HCT116 (cell line): ENCODE measurements at regions not wholly inside any gene's neighbourhood (a gene's known extent, or its start where the extent isn't known, plus 50 kb on each side); places are given as distances from the start of the nearest gene placed in this dataset.

Source experiments
- ATAC-seq: fragments of 200-7000 bp; cut with Tn5 transposase; 2 replicates; pipeline ENCODE4 v1.9.1; 2020; ENCODE audit warnings: mild to moderate bottlenecking, moderate library complexity
- BruUV-seq: library from RNA; stranded (reverse); fragments of 400-500 nt; replicated peaks from 2 replicates; lab custom pipeline; 2021; lab: Mats Ljungman, UMichigan
- CTCF ChIA-PET: fragments of 300-600 bp; sonication (Branson Sonifier 250); formaldehyde crosslinking; loops from one replicate; lab custom pipeline; 2021; ENCODE audit warnings: antibody characterized with exemption; lab: Charles Lee
- POLR2A ChIA-PET: fragments of 300-600, 350-600 bp; sonication (Branson Sonifier 250); formaldehyde crosslinking; loops from one replicate; lab custom pipeline; 2021; ENCODE audit warnings: antibody characterized with exemption; lab: Charles Lee
- RAD21 ChIA-PET, 2 experiments: fragments of 300-600 bp; sonication (Branson Sonifier 250); formaldehyde crosslinking; loops; one replicate each; lab custom pipeline; 2023; ENCODE audit warnings: low total read pairs in 2 of 2; ENCODE audit not compliant: uncharacterized antibody in 2 of 2, unreplicated experiment in 2 of 2, low non-redundant PET in 1 of 2; lab: Charles Lee
- DNase-seq: peaks from one replicate; pipeline ENCODE4 v3.0.0-alpha.2; 2010; ENCODE audit warnings: low read depth, low spot score
- H2AFZ ChIP-seq: fragments of 200-600 bp; shearing (Covaris generic), sonication (generic); 2 replicates; pipeline ENCODE4 v1.6.1; 2017; ENCODE audit warnings: low read depth, mixed run types, mixed read lengths, antibody characterized with exemption, low read length; ENCODE audit not compliant: poor library complexity, severe bottlenecking
- H3K27ac ChIP-seq: 2 replicates; pipeline ENCODE4 v1.5.1; 2012; ENCODE audit warnings: low read depth, low read length
- H3K27me3 ChIP-seq: fragments of 200-600 bp; sonication (generic); 2 replicates; pipeline ENCODE4 v1.6.1; 2016; ENCODE audit warnings: mixed run types, low read length, mixed read lengths; ENCODE audit not compliant: insufficient read depth
- H3K36me3 ChIP-seq, 2 experiments: fragments of 200-500 bp in 1 of 2; fragments of 200-600 bp in 1 of 2; sonication (Bioruptor generic) in 1 of 2; sonication (generic) in 1 of 2; 2 replicates each; pipeline versions ENCODE4 v1.5.1 to v1.6.1; 2014 to 2016; ENCODE audit warnings: low read length in 2 of 2, inconsistent platforms in 1 of 2, mixed read lengths in 1 of 2, mixed run types in 1 of 2; ENCODE audit not compliant: insufficient read depth in 2 of 2, control insufficient read depth in 1 of 2
- H3K4me1 ChIP-seq, 2 experiments: fragments of 200-600 bp in 1 of 2; sonication (generic) in 1 of 2; 2 replicates each; pipeline versions ENCODE4 v1.5.1 to v1.6.1; 2012 to 2017; ENCODE audit warnings: low read length in 2 of 2, inconsistent platforms in 1 of 2, mild to moderate bottlenecking in 1 of 2, mixed read lengths in 1 of 2, mixed run types in 1 of 2, moderate library complexity in 1 of 2; ENCODE audit not compliant: insufficient read depth in 2 of 2, control insufficient read depth in 1 of 2
- H3K4me2 ChIP-seq: fragments of 200-600 bp; sonication (generic); 2 replicates; pipeline ENCODE4 v1.6.1; 2017; ENCODE audit warnings: mixed run types, low read length, mixed read lengths
- H3K4me3 ChIP-seq, 2 experiments: fragments of 200-600 bp in 1 of 2; sonication (generic) in 1 of 2; replicated peaks in 1 of 2; 2 replicates each; pipeline ENCODE4 v1.5.1; 2011 to 2016; ENCODE audit warnings: low read length in 2 of 2, control low read depth in 1 of 2, low read depth in 1 of 2, mild to moderate bottlenecking in 1 of 2, mixed read lengths in 1 of 2, mixed run types in 1 of 2
- H3K79me2 ChIP-seq: fragments of 200-600 bp; sonication (generic); 2 replicates; pipeline ENCODE4 v1.6.1; 2017; ENCODE audit warnings: mild to moderate bottlenecking, mixed run types, low read length, moderate library complexity, mixed read lengths; ENCODE audit not compliant: insufficient read depth
- H3K9ac ChIP-seq: fragments of 200-600 bp; sonication (generic); 2 replicates; pipeline ENCODE4 v1.6.1; 2016; ENCODE audit warnings: low read length, mixed read lengths
- H3K9me2 ChIP-seq: fragments of 200-600 bp; sonication (generic), shearing (Covaris generic); 2 replicates; pipeline ENCODE4 v1.6.1; 2017; ENCODE audit warnings: mixed run types, mild to moderate bottlenecking, moderate library complexity; ENCODE audit not compliant: insufficient read depth
- H3K9me3 ChIP-seq, 2 experiments: fragments of 200-500 bp in 1 of 2; fragments of 200-600 bp in 1 of 2; sonication (Bioruptor generic) in 1 of 2; sonication (generic) in 1 of 2; 2 replicates each; pipeline ENCODE4 v1.6.1; 2014 to 2017; ENCODE audit warnings: low read length in 2 of 2, mixed read lengths in 2 of 2, inconsistent platforms in 1 of 2, low read depth in 1 of 2, mild to moderate bottlenecking in 1 of 2, mixed run types in 1 of 2, moderate library complexity in 1 of 2; ENCODE audit not compliant: control insufficient read depth in 1 of 2, insufficient read depth in 1 of 2
- H4K20me1 ChIP-seq: fragments of 200-600 bp; sonication (generic), shearing (Covaris generic); 2 replicates; pipeline ENCODE4 v1.6.1; 2017; ENCODE audit warnings: mixed run types, mild to moderate bottlenecking, moderate library complexity; ENCODE audit not compliant: insufficient read depth
- FOSL1 ChIP-seq: IDR thresholded peaks from 2 replicates; pipeline ENCODE4 v1.6.1; 2012; ENCODE audit warnings: low read depth
- JUND ChIP-seq: IDR thresholded peaks from 2 replicates; pipeline ENCODE4 v1.6.1; 2012
- POLR2A ChIP-seq: IDR thresholded peaks from 2 replicates; pipeline ENCODE4 v1.7.0; 2011; ENCODE audit warnings: borderline replicate concordance; ENCODE audit not compliant: insufficient read depth, insufficient read length; ENCODE audit errors: extremely low read depth
- RAD21 ChIP-seq: IDR thresholded peaks from 2 replicates; pipeline ENCODE4 v1.6.1; 2012; ENCODE audit warnings: low read depth, mild to moderate bottlenecking
- SP1 ChIP-seq: IDR thresholded peaks from 2 replicates; pipeline ENCODE4 v1.6.1; 2012; ENCODE audit warnings: low read depth
- SRF ChIP-seq: IDR thresholded peaks from 2 replicates; pipeline ENCODE4 v1.6.1; 2012; ENCODE audit warnings: low read depth
- TCF7L2 ChIP-seq: IDR thresholded peaks from 2 replicates; pipeline ENCODE4 v1.7.0; 2011; ENCODE audit warnings: borderline replicate concordance, inconsistent platforms; ENCODE audit not compliant: insufficient read depth, insufficient read length; ENCODE audit errors: extremely low read depth
- ZNF274 ChIP-seq: fragments of 200-500 bp; sonication (Bioruptor generic); IDR thresholded peaks from 2 replicates; pipeline ENCODE4 v1.6.1; 2014; ENCODE audit warnings: mild to moderate bottlenecking, low read depth, low read length, inconsistent platforms
- intact Hi-C: fragments of 100-400 bp; cut with micrococcal nuclease; formaldehyde crosslinking; loops from 2 replicates; pipeline ENCODE4 v1.10.0; 2022
- TF ChIP-seq, protein P1 (sequence below): IDR thresholded peaks from 2 replicates; pipeline ENCODE4 v1.6.1; 2011; ENCODE audit warnings: mild to moderate bottlenecking, low read length, moderate library complexity; ENCODE audit not compliant: insufficient replicate concordance; ENCODE audit errors: extremely low read depth
- TF ChIP-seq, protein P2 (sequence below): IDR thresholded peaks from 2 replicates; pipeline ENCODE4 v1.6.1; 2012

DNA sequence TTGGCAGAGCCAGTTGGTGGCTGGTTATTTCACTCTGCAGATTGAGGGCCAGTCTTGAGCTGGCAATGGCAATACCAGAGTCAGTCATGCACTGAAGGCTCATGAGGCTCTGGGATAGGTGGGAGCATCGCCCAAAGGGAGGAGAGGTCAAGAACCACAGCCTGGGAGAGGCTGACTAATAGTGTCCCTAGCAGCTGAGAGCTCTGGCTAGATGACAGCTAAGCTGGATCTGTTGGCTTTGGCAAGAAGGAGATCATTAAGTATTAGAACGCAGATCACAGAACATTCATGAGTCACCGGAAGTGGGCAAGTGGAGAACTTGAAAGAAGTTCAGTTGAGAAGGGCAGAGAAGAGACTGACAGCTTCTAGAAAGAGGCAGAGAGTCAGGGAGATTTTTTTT, 521.1 kb downstream of the NR2F2 start:
- Histone ChIP-seq H2AFZ (no peak overlapping the region), H3K27ac (no peak overlapping the region), H3K27me3 (no peaks in the 10 kb centered on the region), H3K9me3 (no peaks in the 10 kb centered on the region), H3K36me3 (no peaks in the 10 kb centered on the region), H3K4me1 (no peaks in the 10 kb centered on the region), H3K9me2 (no peaks in the 10 kb centered on the region), H4K20me1 (no peaks in the 10 kb centered on the region), H3K9ac (no peak overlapping the region), H3K4me2 (no peak overlapping the region), H3K79me2 (no peaks in the 10 kb centered on the region), H3K4me3 (no peak overlapping the region)
- CTCF ChIA-PET: no interaction called here
- POLR2A ChIA-PET: no interaction called here
- TF ChIP-seq POLR2A: no peak
- TF ChIP-seq RAD21: no peak
- no peak for TF ChIP-seq ZNF274
- no peak for TF ChIP-seq TCF7L2
- TF ChIP-seq, protein P1, sequence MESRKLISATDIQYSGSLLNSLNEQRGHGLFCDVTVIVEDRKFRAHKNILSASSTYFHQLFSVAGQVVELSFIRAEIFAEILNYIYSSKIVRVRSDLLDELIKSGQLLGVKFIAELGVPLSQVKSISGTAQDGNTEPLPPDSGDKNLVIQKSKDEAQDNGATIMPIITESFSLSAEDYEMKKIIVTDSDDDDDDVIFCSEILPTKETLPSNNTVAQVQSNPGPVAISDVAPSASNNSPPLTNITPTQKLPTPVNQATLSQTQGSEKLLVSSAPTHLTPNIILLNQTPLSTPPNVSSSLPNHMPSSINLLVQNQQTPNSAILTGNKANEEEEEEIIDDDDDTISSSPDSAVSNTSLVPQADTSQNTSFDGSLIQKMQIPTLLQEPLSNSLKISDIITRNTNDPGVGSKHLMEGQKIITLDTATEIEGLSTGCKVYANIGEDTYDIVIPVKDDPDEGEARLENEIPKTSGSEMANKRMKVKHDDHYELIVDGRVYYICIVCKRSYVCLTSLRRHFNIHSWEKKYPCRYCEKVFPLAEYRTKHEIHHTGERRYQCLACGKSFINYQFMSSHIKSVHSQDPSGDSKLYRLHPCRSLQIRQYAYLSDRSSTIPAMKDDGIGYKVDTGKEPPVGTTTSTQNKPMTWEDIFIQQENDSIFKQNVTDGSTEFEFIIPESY: no peak
- TF ChIP-seq SRF: no peak
- TF ChIP-seq, protein P2, sequence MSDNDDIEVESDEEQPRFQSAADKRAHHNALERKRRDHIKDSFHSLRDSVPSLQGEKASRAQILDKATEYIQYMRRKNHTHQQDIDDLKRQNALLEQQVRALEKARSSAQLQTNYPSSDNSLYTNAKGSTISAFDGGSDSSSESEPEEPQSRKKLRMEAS: no peak
- TF ChIP-seq SP1: no peak
- no peak for TF ChIP-seq JUND
- BruUV-seq: no TSS peak
- DNase-seq (no peak), ATAC-seq (no peak)
- intact Hi-C loops: no loop called here
- RAD21 ChIA-PET: no interaction called here

DNA sequence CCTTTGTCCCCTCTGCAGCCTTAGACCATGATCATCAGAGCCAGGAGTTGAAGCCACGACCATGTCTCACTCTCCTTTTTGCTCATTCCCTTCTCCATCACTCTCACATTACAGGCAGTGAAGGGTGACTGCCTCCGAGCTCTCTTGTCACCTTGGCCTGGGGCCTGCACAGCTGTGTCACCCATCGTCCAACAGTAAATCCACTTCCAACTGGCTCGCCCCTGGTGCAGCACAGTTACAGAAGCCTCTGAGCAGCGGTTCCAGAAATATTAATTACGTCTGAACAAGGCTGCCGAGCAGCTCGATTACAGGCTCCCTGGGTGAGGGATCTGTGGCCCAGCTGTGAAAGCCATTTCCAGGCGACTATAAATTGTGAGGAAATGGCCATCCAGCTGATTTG, 528.2 kb downstream of the NR2F2 start:
- Histone ChIP-seq H3K27me3 (no peaks in the 10 kb centered on the region), H2AFZ (no peak overlapping the region), H3K27ac (no peak overlapping the region), H3K79me2 (no peaks in the 10 kb centered on the region), H3K9ac (no peak overlapping the region), H3K4me3 (no peak overlapping the region), H3K9me3 (no peaks in the 10 kb centered on the region), H3K4me1 (no peaks in the 10 kb centered on the region), H3K9me2 (no peaks in the 10 kb centered on the region), H3K36me3 (no peaks in the 10 kb centered on the region), H3K4me2 (no peak overlapping the region), H4K20me1 (no peaks in the 10 kb centered on the region)
- ChIA-PET RAD21 (no interaction called here), POLR2A (no interaction called here), CTCF (no interaction called here)
- no peak for TF ChIP-seq FOSL1
- no peak for ATAC-seq
- intact Hi-C loops: no loop called here
- no TSS peak for BruUV-seq
- no peak for DNase-seq
